ENCODE measurements at regions not wholly inside any gene's neighbourhood (a gene's known extent, or its start where the extent isn't known, plus 50 kb on each side); places are given as distances from the start of the nearest gene placed in this dataset.

- POLR2A ChIA-PET, result no interaction called here
- ATAC-seq (no peak), DNase-seq (ENCODE audit: low read depth, low spot score) (no peak)
- Histone ChIP-seq H3K4me3 (ENCODE audit: low read depth in 2 of 2, low read length in 2 of 2) (no peak overlapping the region), H3K36me3 (ENCODE audit: control insufficient read depth, insufficient read depth, low read length) (no peaks in the 10 kb centered on the region), H3K27ac (ENCODE audit: low read length) (no peak overlapping the region), H3K9me3 (ENCODE audit: control insufficient read depth, insufficient read depth, low read depth, low read length) (no peaks in the 10 kb centered on the region), H3K4me1 (ENCODE audit: control insufficient read depth, insufficient read depth, low read length) (no peaks in the 10 kb centered on the region), H3K27me3 (ENCODE audit: control insufficient read depth, insufficient read depth, low read length) (no peaks in the 10 kb centered on the region)
- no TSS peak for BruUV-seq (replicated peaks)
- in situ Hi-C loops (cut with HindIII; ENCODE audit: low pct_unique_long_range_greater_than_20kb, low sequenced_read_pairs), result no loop called here
- TF ChIP-seq, protein P1, sequence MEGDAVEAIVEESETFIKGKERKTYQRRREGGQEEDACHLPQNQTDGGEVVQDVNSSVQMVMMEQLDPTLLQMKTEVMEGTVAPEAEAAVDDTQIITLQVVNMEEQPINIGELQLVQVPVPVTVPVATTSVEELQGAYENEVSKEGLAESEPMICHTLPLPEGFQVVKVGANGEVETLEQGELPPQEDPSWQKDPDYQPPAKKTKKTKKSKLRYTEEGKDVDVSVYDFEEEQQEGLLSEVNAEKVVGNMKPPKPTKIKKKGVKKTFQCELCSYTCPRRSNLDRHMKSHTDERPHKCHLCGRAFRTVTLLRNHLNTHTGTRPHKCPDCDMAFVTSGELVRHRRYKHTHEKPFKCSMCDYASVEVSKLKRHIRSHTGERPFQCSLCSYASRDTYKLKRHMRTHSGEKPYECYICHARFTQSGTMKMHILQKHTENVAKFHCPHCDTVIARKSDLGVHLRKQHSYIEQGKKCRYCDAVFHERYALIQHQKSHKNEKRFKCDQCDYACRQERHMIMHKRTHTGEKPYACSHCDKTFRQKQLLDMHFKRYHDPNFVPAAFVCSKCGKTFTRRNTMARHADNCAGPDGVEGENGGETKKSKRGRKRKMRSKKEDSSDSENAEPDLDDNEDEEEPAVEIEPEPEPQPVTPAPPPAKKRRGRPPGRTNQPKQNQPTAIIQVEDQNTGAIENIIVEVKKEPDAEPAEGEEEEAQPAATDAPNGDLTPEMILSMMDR (IDR thresholded peaks at IDR 0.05), result no peak
- TF ChIP-seq SIN3A (IDR thresholded peaks at IDR 0.05; ENCODE audit: borderline replicate concordance, insufficient read depth, low read depth, low read length), result no peak
- TF ChIP-seq POLR2AphosphoS5 (IDR thresholded peaks at IDR 0.05; ENCODE audit: low read depth, low read length), result no peak
- TF ChIP-seq, protein P2, sequence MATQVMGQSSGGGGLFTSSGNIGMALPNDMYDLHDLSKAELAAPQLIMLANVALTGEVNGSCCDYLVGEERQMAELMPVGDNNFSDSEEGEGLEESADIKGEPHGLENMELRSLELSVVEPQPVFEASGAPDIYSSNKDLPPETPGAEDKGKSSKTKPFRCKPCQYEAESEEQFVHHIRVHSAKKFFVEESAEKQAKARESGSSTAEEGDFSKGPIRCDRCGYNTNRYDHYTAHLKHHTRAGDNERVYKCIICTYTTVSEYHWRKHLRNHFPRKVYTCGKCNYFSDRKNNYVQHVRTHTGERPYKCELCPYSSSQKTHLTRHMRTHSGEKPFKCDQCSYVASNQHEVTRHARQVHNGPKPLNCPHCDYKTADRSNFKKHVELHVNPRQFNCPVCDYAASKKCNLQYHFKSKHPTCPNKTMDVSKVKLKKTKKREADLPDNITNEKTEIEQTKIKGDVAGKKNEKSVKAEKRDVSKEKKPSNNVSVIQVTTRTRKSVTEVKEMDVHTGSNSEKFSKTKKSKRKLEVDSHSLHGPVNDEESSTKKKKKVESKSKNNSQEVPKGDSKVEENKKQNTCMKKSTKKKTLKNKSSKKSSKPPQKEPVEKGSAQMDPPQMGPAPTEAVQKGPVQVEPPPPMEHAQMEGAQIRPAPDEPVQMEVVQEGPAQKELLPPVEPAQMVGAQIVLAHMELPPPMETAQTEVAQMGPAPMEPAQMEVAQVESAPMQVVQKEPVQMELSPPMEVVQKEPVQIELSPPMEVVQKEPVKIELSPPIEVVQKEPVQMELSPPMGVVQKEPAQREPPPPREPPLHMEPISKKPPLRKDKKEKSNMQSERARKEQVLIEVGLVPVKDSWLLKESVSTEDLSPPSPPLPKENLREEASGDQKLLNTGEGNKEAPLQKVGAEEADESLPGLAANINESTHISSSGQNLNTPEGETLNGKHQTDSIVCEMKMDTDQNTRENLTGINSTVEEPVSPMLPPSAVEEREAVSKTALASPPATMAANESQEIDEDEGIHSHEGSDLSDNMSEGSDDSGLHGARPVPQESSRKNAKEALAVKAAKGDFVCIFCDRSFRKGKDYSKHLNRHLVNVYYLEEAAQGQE (IDR thresholded peaks at IDR 0.05; ENCODE audit: insufficient read depth in 1 of 2, low read depth in 2 of 2, low read length in 1 of 2), result no peak
- no peak for TF ChIP-seq TCF7L2 (IDR thresholded peaks at IDR 0.05; ENCODE audit: low read depth, low read length)
- intact Hi-C loops (cut with micrococcal nuclease; ENCODE audit: unreplicated experiment), result no loop called here
- CTCF ChIA-PET, result no interaction called here
These were observed 138.7 kb upstream of the POF1B start for GRCh38 chrX:85517994-85518718.

GRCh38 chrX:85516131-85516530, 136.7 kb upstream of the POF1B start:
- Histone ChIP-seq H3K4me1 (ENCODE audit: control insufficient read depth, insufficient read depth, low read length) (no peaks in the 10 kb centered on the region), H3K27me3 (ENCODE audit: control insufficient read depth, insufficient read depth, low read length) (no peaks in the 10 kb centered on the region), H3K27ac (ENCODE audit: low read length) (no peak overlapping the region), H3K9me3 (ENCODE audit: control insufficient read depth, insufficient read depth, low read depth, low read length) (no peaks in the 10 kb centered on the region), H3K4me3 (ENCODE audit: low read depth in 2 of 2, low read length in 2 of 2) (no peak overlapping the region), H3K36me3 (ENCODE audit: control insufficient read depth, insufficient read depth, low read length) (no peaks in the 10 kb centered on the region)
- intact Hi-C loops (cut with micrococcal nuclease; ENCODE audit: unreplicated experiment), result no loop called here
- CTCF ChIA-PET, result no interaction called here
- POLR2A ChIA-PET, result no interaction called here
- DNase-seq (ENCODE audit: low read depth, low spot score), result no peak
- no peak for ATAC-seq
- BruUV-seq (replicated peaks), result no TSS peak
- in situ Hi-C loops (cut with HindIII; ENCODE audit: low pct_unique_long_range_greater_than_20kb, low sequenced_read_pairs), result no loop called here
- TF ChIP-seq, protein P1 (IDR thresholded peaks at IDR 0.05), result no peak
- TF ChIP-seq SIN3A (IDR thresholded peaks at IDR 0.05; ENCODE audit: borderline replicate concordance, insufficient read depth, low read depth, low read length) (no peak), TCF7L2 (IDR thresholded peaks at IDR 0.05; ENCODE audit: low read depth, low read length) (no peak), POLR2AphosphoS5 (IDR thresholded peaks at IDR 0.05; ENCODE audit: low read depth, low read length) (no peak)
- TF ChIP-seq, protein P2 (IDR thresholded peaks at IDR 0.05; ENCODE audit: insufficient read depth in 1 of 2, low read depth in 2 of 2, low read length in 1 of 2), result no peak
